ENCODE measurements at regions not wholly inside any gene's neighbourhood (a gene's known extent, or its start where the extent isn't known, plus 50 kb on each side); places are given as distances from the start of the nearest gene placed in this dataset.
"Not testable (repeated sequence)": the region's sequence is repeated elsewhere in the genome, so short reads cannot be mapped to it uniquely, and the experiment has no call there.

DNA sequence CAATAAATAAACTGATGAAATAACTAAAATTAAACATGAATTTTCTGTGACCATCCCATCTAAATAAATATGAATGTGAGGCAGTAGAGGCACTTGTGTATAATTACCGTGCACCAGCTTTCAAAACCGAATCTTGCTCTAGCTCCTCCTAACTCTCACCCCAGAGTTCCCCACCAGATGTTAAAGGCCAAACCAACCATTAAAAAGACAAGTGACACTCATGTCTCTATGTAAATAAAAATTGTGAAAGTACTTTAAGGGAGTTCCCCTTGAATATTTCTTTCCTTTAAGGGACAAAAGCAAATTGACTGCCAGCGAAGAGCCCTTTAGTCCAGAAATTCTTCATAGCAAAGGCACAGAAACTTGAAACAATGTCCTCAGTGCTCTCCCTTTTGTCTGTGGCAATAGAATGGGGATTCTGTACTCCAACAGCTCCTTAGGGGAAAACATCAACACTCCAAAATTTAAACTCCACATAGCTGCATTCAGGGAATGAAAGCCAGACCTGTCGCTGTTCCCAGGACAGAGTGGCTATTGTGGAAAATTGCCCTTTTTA is 101.7 kb upstream of the SOX21 start:
- no peak for DNase-seq

DNA sequence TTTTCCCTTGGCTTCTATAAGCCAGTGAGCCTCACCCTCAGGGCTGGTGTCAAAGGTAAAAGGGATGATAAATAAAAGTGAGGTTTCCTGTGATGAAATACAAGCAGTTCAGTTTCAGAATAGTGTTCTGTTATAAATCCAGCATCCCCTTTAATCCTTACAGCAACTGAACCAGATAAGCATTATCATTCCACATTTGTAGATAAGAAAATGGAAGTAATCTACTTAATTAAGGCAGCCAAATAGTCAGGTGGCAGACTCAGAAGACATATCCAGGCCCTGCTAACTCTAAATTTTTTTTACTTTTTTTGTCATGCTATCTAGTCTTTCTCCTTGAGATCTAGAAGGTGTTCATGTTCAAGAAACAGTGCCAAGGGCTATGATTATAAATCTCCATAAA is 99.4 kb upstream of the SOX21 start:
- DNase-seq, result no peak

- DNase-seq, result no peak
These were observed 88.1 kb upstream of the SOX21 start for GRCh38 chr13:94800423-94800822.

- no peak for DNase-seq
These were observed 87.0 kb upstream of the SOX21 start for GRCh38 chr13:94799299-94799698.

- DNase-seq, result no peak
These were observed 86.4 kb upstream of the SOX21 start for GRCh38 chr13:94798738-94799137.

GRCh38 chr13:94795292-94795691 is 82.9 kb upstream of the SOX21 start:
- no peak for DNase-seq

DNA sequence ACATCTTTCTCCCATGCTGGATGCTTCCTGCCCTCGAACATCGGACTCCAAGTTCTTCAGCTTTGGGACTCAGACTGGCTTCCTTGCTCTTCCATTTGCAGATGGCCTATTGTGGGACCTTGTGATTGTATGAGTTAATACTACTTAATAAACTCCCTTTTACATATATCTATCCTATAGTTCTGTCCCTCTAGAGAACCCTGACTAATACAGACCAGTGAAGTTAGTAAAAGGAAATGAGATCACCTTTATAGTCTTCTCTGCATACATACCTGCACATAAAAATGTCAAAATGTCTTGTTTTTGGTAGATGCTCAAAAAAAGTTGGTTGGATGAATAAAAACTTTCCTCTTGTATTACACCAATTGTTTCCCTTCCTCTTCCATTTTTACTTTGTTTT is 73.9 kb upstream of the SOX21 start:
- not testable (repeated sequence) for DNase-seq

GRCh38 chr13:94784066-94784465 is 71.7 kb upstream of the SOX21 start:
- no peak for DNase-seq

DNA sequence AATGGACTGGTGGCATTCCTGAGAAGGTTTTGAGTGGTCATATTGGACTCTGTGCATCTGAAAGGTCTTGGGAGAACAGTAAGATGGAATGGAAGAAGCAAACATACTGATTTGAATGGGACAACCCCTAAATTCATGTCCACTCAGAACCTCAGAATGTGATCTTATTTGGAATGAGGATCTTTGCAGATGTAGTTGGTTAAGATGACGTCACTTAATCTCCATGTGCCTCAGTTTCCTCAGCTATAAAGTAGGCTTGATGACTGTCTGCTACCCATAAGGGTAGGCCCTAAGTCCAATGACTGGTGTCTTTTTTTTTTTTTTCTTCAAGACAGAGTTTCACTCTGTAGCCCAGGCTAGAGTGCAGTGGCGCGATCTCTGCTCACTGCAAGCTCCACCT is 71.1 kb upstream of the SOX21 start:
- DNase-seq, result no peak

GRCh38 chr13:94780421-94780820 is 68.1 kb upstream of the SOX21 start:
- no peak for DNase-seq

- DNase-seq, result no peak
These were observed 66.6 kb upstream of the SOX21 start for GRCh38 chr13:94778986-94779385.

GRCh38 chr13:94778585-94778984 is 66.2 kb upstream of the SOX21 start:
- DNase-seq, result no peak

- DNase-seq, result no peak
These were observed 64.6 kb upstream of the SOX21 start for GRCh38 chr13:94776956-94777355.

GRCh38 chr13:94776300-94776699 is 64.0 kb upstream of the SOX21 start:
- no peak for DNase-seq

DNA sequence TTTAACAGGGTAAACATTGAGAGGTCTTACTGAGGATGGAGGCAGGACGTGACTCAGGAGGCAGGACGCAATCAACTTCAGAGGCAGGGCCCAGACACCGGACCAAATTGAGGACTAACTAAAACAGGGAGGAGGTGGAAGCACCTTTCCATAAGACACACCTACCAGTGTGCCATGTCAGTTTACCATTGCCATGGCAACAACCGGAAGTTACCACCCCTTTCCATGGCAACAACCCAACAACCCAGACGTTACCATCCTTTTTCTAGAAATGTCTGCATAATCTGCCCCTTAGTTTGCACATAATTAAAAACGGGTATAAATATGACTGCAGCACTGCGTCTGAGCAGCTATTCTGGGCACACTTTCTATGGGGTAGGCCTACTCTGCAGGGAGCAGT is 53.5 kb upstream of the SOX21 start:
- DNase-seq, result no peak

GRCh38 chr13:94764576-94765321 is 52.4 kb upstream of the SOX21 start:
- DNase-seq, result peak; percentile 9

Data from T1000 (cell line).